A673 (cell line): ENCODE measurements at regions not wholly inside any gene's neighbourhood (a gene's known extent, or its start where the extent isn't known, plus 50 kb on each side); places are given as distances from the start of the nearest gene placed in this dataset.

Source experiments
- BruUV-seq: library from RNA; stranded (reverse); fragments of 400-500 nt; replicated peaks from 2 replicates; lab custom pipeline; 2021; lab: Mats Ljungman, UMichigan
- CTCF ChIA-PET: fragments of 300-600 bp; sonication (Branson Sonifier 250); formaldehyde crosslinking; loops from one replicate; lab custom pipeline; 2022; ENCODE audit warnings: antibody characterized with exemption; lab: Charles Lee
- POLR2A ChIA-PET: fragments of 300-600 bp; sonication (Branson Sonifier 250); formaldehyde crosslinking; loops from one replicate; lab custom pipeline; 2022; ENCODE audit warnings: antibody characterized with exemption; ENCODE audit not compliant: low non-redundant PET; lab: Charles Lee
- DNase-seq: peaks from one replicate; pipeline ENCODE4 v3.0.0-alpha.2; 2015; ENCODE audit warnings: low spot score
- H3K27ac ChIP-seq: fragments of 200-600 bp; sonication (generic); 2 replicates; pipeline ENCODE4 v1.5.1; 2016; ENCODE audit warnings: mixed run types, low read depth, mild to moderate bottlenecking, mixed read lengths, antibody characterized with exemption, low read length; ENCODE audit not compliant: poor library complexity, severe bottlenecking
- H3K27me3 ChIP-seq: fragments of 200-600 bp; sonication (generic); replicated peaks from 2 replicates; pipeline ENCODE4 v1.6.1; 2017; ENCODE audit warnings: mixed run types, low read depth, mild to moderate bottlenecking, mixed read lengths, antibody characterized with exemption, low read length; ENCODE audit not compliant: insufficient read depth, poor library complexity
- H3K36me3 ChIP-seq: fragments of 200-600 bp; sonication (generic); 2 replicates; pipeline ENCODE4 v1.6.1; 2016; ENCODE audit warnings: mixed run types, mild to moderate bottlenecking, mixed read lengths, antibody characterized with exemption, low read length; ENCODE audit not compliant: insufficient read depth, poor library complexity, severe bottlenecking
- H3K4me1 ChIP-seq: fragments of 200-600 bp; sonication (generic); 2 replicates; pipeline ENCODE4 v1.6.1; 2017; ENCODE audit warnings: mixed run types, mild to moderate bottlenecking, mixed read lengths, antibody characterized with exemption, low read length; ENCODE audit not compliant: insufficient read depth, poor library complexity, severe bottlenecking
- H3K4me3 ChIP-seq: fragments of 200-600 bp; sonication (generic); 2 replicates; pipeline ENCODE4 v1.5.1; 2016; ENCODE audit warnings: low read depth, mixed run types, mild to moderate bottlenecking, mixed read lengths, low read length; ENCODE audit not compliant: poor library complexity, severe bottlenecking
- H3K9me3 ChIP-seq: fragments of 200-600 bp; sonication (generic); 2 replicates; pipeline ENCODE4 v1.6.1; 2016; ENCODE audit warnings: mixed run types, low read depth, mild to moderate bottlenecking, mixed read lengths, antibody characterized with exemption, low read length; ENCODE audit not compliant: poor library complexity, severe bottlenecking
- CTCF ChIP-seq: fragments of 300-800, 200-600 bp; sonication (generic); conservative IDR thresholded peaks from 2 replicates; pipeline ENCODE4 v1.5.1; 2017; ENCODE audit warnings: low read depth, mild to moderate bottlenecking, antibody characterized with exemption, low read length, moderate library complexity, mixed read lengths
- EZH2 ChIP-seq: fragments of 200-600 bp; sonication (generic); IDR thresholded peaks from 2 replicates; pipeline ENCODE4 v1.6.1; 2017; ENCODE audit warnings: borderline replicate concordance, low read depth, mild to moderate bottlenecking, mixed read lengths, antibody characterized with exemption, low read length; ENCODE audit not compliant: poor library complexity, severe bottlenecking
- intact Hi-C: fragments of 100-400 bp; cut with micrococcal nuclease; formaldehyde crosslinking; loops from one replicate; pipeline ENCODE4 v1.10.0; 2022; ENCODE audit not compliant: unreplicated experiment

GRCh38 chr3:113140876-113141275 lies 70.5 kb upstream of the BOC start:
- Histone ChIP-seq H3K27ac (no peak overlapping the region), H3K4me1 (no peaks in the 10 kb centered on the region), H3K27me3 (peaks cover 14% of the 10 kb centered on the region), H3K9me3 (no peaks in the 10 kb centered on the region), H3K36me3 (no peaks in the 10 kb centered on the region), H3K4me3 (no peak overlapping the region)
- intact Hi-C loops, result no loop called here
- DNase-seq, result no peak
- ChIA-PET CTCF (no interaction called here), POLR2A (no interaction called here)
- TF ChIP-seq CTCF, result no peak
- no peak for TF ChIP-seq EZH2
- BruUV-seq, result no TSS peak

- Histone ChIP-seq H3K4me1 (peaks cover 2% of the 10 kb centered on the region), H3K9me3 (no peaks in the 10 kb centered on the region), H3K27ac (no peak overlapping the region), H3K4me3 (no peak overlapping the region), H3K36me3 (no peaks in the 10 kb centered on the region), H3K27me3 (peaks cover 14% of the 10 kb centered on the region)
- TF ChIP-seq EZH2 (no peak), CTCF (no peak)
- CTCF ChIA-PET, result no interaction called here
- POLR2A ChIA-PET, result no interaction called here
- intact Hi-C loops, result no loop called here
- no TSS peak for BruUV-seq
- DNase-seq, result no peak
Measured at GRCh38 chr3:113141543-113141942, 69.8 kb upstream of the BOC start.

GRCh38 chr3:113142476-113142875 lies 68.9 kb upstream of the BOC start:
- intact Hi-C loops, result no loop called here
- Histone ChIP-seq H3K36me3 (no peaks in the 10 kb centered on the region), H3K4me3 (no peak overlapping the region), H3K9me3 (no peaks in the 10 kb centered on the region), H3K27me3 (peaks cover 14% of the 10 kb centered on the region), H3K27ac (no peak overlapping the region), H3K4me1 (peaks cover 6% of the 10 kb centered on the region)
- TF ChIP-seq CTCF (no peak), EZH2 (no peak)
- no TSS peak for BruUV-seq
- POLR2A ChIA-PET, result no interaction called here
- no peak for DNase-seq
- CTCF ChIA-PET, result no interaction called here
